ENCODE measurements at regions not wholly inside any gene's neighbourhood (a gene's known extent, or its start where the extent isn't known, plus 50 kb on each side); places are given as distances from the start of the nearest gene placed in this dataset.

DNA sequence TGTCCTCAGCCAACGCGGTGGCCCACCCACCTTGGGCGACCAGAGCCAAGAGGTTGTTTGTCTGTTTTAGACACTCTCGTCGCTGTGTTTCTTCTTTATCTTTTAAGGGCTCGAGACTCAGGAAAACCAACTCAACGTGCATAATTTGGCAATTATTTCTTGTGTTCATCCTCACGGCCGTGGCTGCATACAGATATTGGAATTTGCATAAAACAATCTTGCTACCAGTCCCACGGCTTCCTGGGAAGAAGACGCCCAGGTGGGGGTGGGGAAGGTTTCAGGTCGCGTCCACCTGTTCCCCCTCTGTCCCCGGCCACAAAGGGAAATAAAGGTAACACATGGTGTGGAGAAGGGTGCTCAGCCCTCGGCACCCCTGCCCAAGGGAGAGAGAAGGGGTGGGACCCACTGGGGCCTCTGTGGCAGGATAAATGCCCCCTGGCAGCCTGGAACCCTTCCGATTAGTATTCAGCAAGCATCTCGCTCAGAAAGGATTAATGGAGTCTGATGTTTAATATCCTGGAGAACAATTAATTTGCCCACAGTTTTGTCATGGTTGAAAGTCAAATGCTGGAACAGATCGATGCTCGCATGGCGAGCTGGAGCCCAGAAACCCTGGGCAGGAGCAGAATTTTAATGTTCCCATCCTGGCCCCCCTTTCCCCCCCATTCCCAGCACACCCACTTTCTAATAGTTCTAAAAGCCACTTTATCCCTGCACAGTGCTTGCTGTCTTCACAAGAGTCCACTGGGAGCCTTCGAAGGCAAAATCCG, 359.7 kb downstream of the MN1 start:
- no peak for DNase-seq (ENCODE audit: low spot score in 2 of 2)

GRCh38 chr22:27443306-27443705, 358.2 kb downstream of the MN1 start:
- no peak for DNase-seq (ENCODE audit: low spot score in 2 of 2)
- peaks cover 6% of the 10 kb centered on the region for H3K4me1 ChIP-seq
- no peaks in the 10 kb centered on the region for H3K9me3 ChIP-seq
- in situ Hi-C loops (cut with MboI; ENCODE audit: low sequenced_read_pairs): no loop called here
- H3K36me3 ChIP-seq (replicated peaks): no peaks in the 10 kb centered on the region
- H3K4me3 ChIP-seq: no peak overlapping the region
- no peaks in the 10 kb centered on the region for H3K27me3 ChIP-seq (ENCODE audit: low read depth)

More for the DNA sequence above, 359.7 kb downstream of the MN1 start:
- Histone ChIP-seq H3K27me3 (ENCODE audit: low read depth) (no peaks in the 10 kb centered on the region), H3K36me3 (replicated peaks) (no peaks in the 10 kb centered on the region), H3K4me1 (peaks cover 13% of the 10 kb centered on the region), H3K9me3 (no peaks in the 10 kb centered on the region), H3K4me3 (no peak overlapping the region)
- in situ Hi-C loops (cut with MboI; ENCODE audit: low sequenced_read_pairs): no loop called here

GRCh38 chr22:27445881-27446280, 355.7 kb downstream of the MN1 start:
- no peak for DNase-seq (ENCODE audit: low spot score in 2 of 2)
- Histone ChIP-seq H3K4me1 (no peaks in the 10 kb centered on the region), H3K27me3 (ENCODE audit: low read depth) (no peaks in the 10 kb centered on the region), H3K36me3 (replicated peaks) (no peaks in the 10 kb centered on the region), H3K9me3 (no peaks in the 10 kb centered on the region), H3K4me3 (no peak overlapping the region)
- in situ Hi-C loops (cut with MboI; ENCODE audit: low sequenced_read_pairs): no loop called here

GRCh38 chr22:27447289-27447688, 354.3 kb downstream of the MN1 start:
- Histone ChIP-seq H3K4me1 (no peaks in the 10 kb centered on the region), H3K27me3 (ENCODE audit: low read depth) (no peaks in the 10 kb centered on the region), H3K9me3 (no peaks in the 10 kb centered on the region), H3K36me3 (replicated peaks) (no peaks in the 10 kb centered on the region), H3K4me3 (no peak overlapping the region)
- no peak for DNase-seq (ENCODE audit: low spot score in 2 of 2)
- in situ Hi-C loops (cut with MboI; ENCODE audit: low sequenced_read_pairs): no loop called here

- DNase-seq (ENCODE audit: low spot score in 2 of 2): no peak
- no peaks in the 10 kb centered on the region for H3K9me3 ChIP-seq
- no peaks in the 10 kb centered on the region for H3K4me1 ChIP-seq
- in situ Hi-C loops (cut with MboI; ENCODE audit: low sequenced_read_pairs): no loop called here
- no peaks in the 10 kb centered on the region for H3K27me3 ChIP-seq (ENCODE audit: low read depth)
- H3K4me3 ChIP-seq: no peak overlapping the region
- no peaks in the 10 kb centered on the region for H3K36me3 ChIP-seq (replicated peaks)
These were observed 351.1 kb downstream of the MN1 start for GRCh38 chr22:27450448-27450847.

DNA sequence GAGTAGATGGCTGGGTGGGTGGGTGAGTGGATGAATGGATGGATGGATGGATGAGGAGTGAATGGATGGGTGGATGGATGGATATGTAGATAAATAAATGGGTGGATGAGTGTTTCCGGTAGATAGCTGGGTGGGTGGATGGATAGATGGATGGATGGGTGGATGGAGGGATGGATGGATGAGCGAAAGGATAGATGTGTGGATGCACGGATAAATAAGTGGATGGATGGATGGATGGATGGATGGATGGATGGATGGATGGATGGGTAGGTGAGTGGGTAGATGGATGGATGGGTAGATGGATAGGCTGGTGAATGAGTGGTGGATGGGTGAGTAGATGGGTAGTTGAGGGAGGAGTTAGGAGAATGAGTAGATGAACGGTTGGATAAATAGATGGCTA, 349.3 kb downstream of the MN1 start:
- no peaks in the 10 kb centered on the region for H3K4me1 ChIP-seq
- H3K9me3 ChIP-seq: no peaks in the 10 kb centered on the region
- DNase-seq (ENCODE audit: low spot score in 2 of 2): no peak
- no peaks in the 10 kb centered on the region for H3K27me3 ChIP-seq (ENCODE audit: low read depth)
- in situ Hi-C loops (cut with MboI; ENCODE audit: low sequenced_read_pairs): no loop called here
- H3K4me3 ChIP-seq: no peak overlapping the region
- H3K36me3 ChIP-seq (replicated peaks): no peaks in the 10 kb centered on the region

- Histone ChIP-seq H3K27me3 (ENCODE audit: low read depth) (no peaks in the 10 kb centered on the region), H3K4me1 (no peaks in the 10 kb centered on the region), H3K9me3 (no peaks in the 10 kb centered on the region), H3K36me3 (replicated peaks) (no peaks in the 10 kb centered on the region), H3K4me3 (no peak overlapping the region)
- no peak for DNase-seq (ENCODE audit: low spot score in 2 of 2)
- in situ Hi-C loops (cut with MboI; ENCODE audit: low sequenced_read_pairs): no loop called here
These were observed 348.6 kb downstream of the MN1 start for GRCh38 chr22:27452922-27453321.

DNA sequence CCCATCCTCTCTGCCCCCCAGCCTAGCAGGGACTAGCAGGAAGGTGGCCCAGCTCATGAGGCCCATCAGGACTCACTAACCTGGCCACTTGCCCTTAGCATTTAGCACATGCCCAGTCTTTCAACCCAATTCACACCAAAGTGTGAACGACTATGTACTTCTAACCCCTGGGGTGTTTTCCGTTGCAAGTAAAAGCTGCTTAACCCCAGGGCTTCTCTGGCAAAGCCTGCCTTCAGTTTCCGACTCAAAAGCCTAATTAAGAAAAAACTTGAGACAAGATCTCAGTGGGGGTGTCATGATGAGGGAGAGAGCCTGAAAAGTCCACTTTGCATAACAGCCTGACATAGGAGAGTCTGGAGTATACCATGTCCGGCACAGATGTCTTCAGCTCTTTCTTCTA, 347.8 kb downstream of the MN1 start:
- in situ Hi-C loops (cut with MboI; ENCODE audit: low sequenced_read_pairs): no loop called here
- H3K27me3 ChIP-seq (ENCODE audit: low read depth): no peaks in the 10 kb centered on the region
- no peaks in the 10 kb centered on the region for H3K36me3 ChIP-seq (replicated peaks)
- no peaks in the 10 kb centered on the region for H3K9me3 ChIP-seq
- no peaks in the 10 kb centered on the region for H3K4me1 ChIP-seq
- H3K4me3 ChIP-seq: no peak overlapping the region
- no peak for DNase-seq (ENCODE audit: low spot score in 2 of 2)

DNA sequence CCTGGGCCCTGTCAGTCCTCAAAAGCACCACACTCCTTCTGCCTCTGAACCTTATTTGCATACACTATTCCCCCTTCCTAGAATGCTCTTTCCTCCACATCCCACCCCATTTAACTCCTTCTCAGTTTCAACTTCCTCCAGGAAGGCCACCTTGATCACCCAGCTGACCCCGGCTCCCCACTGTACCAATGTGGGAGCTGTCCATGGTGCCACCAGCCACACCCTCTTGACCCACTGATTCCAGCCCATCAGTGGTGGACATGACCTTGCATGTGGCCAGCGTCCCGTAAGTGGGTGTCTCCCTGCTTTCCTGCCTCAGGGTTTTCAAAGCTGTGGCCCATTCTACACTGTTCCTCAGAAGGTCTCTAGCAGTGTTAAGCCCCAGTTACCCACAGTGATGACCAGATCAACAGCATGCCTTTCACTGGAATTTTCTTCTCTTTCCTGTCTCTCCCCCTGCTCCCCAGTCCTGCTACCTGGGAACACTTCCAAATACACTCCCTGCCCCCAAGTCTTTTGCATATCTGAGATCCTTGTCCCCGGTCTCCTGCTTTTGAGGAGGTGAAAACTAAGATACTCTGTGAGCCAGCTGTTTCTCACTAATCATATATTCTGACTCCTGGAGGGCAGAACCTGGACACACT, 346.6 kb downstream of the MN1 start:
- no peaks in the 10 kb centered on the region for H3K9me3 ChIP-seq
- in situ Hi-C loops (cut with MboI; ENCODE audit: low sequenced_read_pairs): no loop called here
- H3K4me1 ChIP-seq: no peaks in the 10 kb centered on the region
- no peak for DNase-seq (ENCODE audit: low spot score in 2 of 2)
- H3K36me3 ChIP-seq (replicated peaks): no peaks in the 10 kb centered on the region
- no peak overlapping the region for H3K4me3 ChIP-seq
- peaks cover 8% of the 10 kb centered on the region for H3K27me3 ChIP-seq (ENCODE audit: low read depth)

DNA sequence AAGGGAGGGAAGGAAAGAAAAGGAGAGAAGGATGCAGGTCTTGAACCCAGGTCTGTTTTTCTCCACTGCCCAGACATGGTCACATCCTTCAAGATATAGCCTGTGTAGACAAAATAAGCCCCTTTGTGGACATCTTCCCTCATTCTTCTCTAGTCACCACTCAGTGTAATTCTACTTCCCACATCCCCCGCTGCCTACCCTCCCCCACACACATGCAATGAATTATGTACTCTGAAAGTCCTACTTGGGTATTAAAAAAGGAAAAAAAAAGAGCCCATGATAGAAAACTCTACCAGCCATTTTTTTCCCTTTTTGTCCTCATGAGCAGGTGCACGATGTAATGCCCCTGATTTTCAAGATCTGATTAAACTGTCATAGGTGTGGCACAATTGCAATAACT, 346.0 kb downstream of the MN1 start:
- Histone ChIP-seq H3K27me3 (ENCODE audit: low read depth) (peaks cover 14% of the 10 kb centered on the region), H3K36me3 (replicated peaks) (no peaks in the 10 kb centered on the region), H3K4me1 (no peaks in the 10 kb centered on the region), H3K4me3 (no peak overlapping the region), H3K9me3 (no peaks in the 10 kb centered on the region)
- in situ Hi-C loops (cut with MboI; ENCODE audit: low sequenced_read_pairs): no loop called here
- no peak for DNase-seq (ENCODE audit: low spot score in 2 of 2)

- H3K4me3 ChIP-seq: no peak overlapping the region
- H3K4me1 ChIP-seq: peaks cover 8% of the 10 kb centered on the region
- H3K36me3 ChIP-seq (replicated peaks): no peaks in the 10 kb centered on the region
- H3K27me3 ChIP-seq (ENCODE audit: low read depth): peaks cover 23% of the 10 kb centered on the region
- in situ Hi-C loops (cut with MboI; ENCODE audit: low sequenced_read_pairs): no loop called here
- H3K9me3 ChIP-seq: no peaks in the 10 kb centered on the region
- no peak for DNase-seq (ENCODE audit: low spot score in 2 of 2)
These were observed 344.7 kb downstream of the MN1 start for GRCh38 chr22:27456696-27457503.

DNA sequence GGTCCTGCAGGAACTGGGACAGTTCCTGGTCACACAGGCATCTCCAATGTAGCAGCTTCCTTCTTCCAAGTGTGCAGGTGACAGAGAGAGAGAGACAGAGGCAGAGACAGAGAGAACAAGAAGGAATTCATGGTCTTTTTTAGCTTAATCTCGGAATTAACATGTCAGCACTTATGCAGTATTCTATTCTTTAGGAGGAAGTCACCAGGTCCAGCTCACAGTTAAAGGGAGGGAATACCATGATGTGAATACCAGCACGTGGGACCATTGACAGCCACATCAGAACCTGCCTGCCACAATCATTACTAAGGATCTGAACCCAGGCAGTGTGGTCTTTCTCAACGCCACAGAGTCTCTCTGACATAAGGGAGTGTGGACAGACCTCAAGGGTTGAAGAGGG, 341.6 kb downstream of the MN1 start:
- in situ Hi-C loops (cut with MboI; ENCODE audit: low sequenced_read_pairs): no loop called here
- Histone ChIP-seq H3K27me3 (ENCODE audit: low read depth) (peaks cover 26% of the 10 kb centered on the region), H3K4me1 (peaks cover 14% of the 10 kb centered on the region), H3K4me3 (no peak overlapping the region), H3K36me3 (replicated peaks) (no peaks in the 10 kb centered on the region), H3K9me3 (no peaks in the 10 kb centered on the region)
- DNase-seq (ENCODE audit: low spot score in 2 of 2): no peak

DNA sequence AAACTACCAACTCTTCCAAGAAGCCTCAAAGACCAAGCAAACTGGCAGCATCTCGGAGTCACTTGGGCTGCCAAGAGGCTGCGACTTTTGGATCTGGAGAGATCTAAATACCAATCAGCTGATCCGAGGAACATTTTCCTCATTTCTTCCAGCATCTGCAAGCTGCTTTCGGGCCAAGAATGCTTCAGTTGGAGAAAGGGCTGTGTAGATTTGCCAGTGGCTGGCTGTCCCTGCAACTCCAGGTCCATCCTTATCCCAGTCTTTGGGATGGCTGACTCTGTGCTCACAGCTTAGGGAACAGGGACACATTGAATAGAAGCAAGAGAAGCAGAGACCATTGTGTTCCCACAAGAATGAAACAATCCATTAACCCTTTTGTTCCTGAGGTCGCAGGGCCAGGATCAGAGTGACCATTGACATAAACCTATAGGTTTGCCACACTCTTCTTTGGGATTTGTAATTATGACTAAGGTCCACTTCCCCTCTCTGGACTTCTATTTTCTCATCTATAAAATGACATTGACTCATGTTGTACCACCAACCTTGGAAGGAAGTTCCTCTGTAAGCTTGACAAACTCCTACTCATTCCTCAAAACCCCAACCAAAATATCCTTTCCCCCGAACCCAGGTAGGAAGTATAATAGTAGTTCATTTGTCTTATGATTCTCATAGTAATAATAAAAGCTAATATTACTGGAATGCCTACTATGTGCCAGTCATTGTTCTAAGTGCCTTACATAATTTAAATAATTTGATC, 340.8 kb downstream of the MN1 start:
- DNase-seq (ENCODE audit: low spot score in 2 of 2): no peak
- no peak overlapping the region for H3K4me3 ChIP-seq
- H3K36me3 ChIP-seq (replicated peaks): no peaks in the 10 kb centered on the region
- in situ Hi-C loops (cut with MboI; ENCODE audit: low sequenced_read_pairs): no loop called here
- peaks cover 26% of the 10 kb centered on the region for H3K27me3 ChIP-seq (ENCODE audit: low read depth)
- H3K9me3 ChIP-seq: no peaks in the 10 kb centered on the region
- H3K4me1 ChIP-seq: peaks cover 14% of the 10 kb centered on the region
